Activated naive CD8-positive, alpha-beta T cell treated with anti-CD3 and anti-CD28 coated beads, Interleukin-2, amount 50 U/mL, for 24 hours (primary cell): ENCODE measurements at regions not wholly inside any gene's neighbourhood (a gene's known extent, or its start where the extent isn't known, plus 50 kb on each side); places are given as distances from the start of the nearest gene placed in this dataset.

ENCODE experiments used
- ATAC-seq: fragments of 150-1000 bp; cut with Tn5 transposase; one replicate; pipeline ENCODE4 v1.10.0; 2021
- DNase-seq: peaks from one replicate; pipeline ENCODE4 v3.0.0; 2021
- H3K27ac Mint-ChIP-seq: one replicate; pipeline ENCODE4 v1.8.0; 2021; ENCODE audit warnings: mild to moderate bottlenecking, mixed read lengths
- H3K27me3 Mint-ChIP-seq: one replicate; pipeline ENCODE4 v1.8.0; 2021; ENCODE audit warnings: mixed read lengths
- H3K36me3 Mint-ChIP-seq: one replicate; pipeline ENCODE4 v1.8.0; 2021; ENCODE audit warnings: low read depth, mixed read lengths
- H3K4me1 Mint-ChIP-seq: one replicate; pipeline ENCODE4 v1.8.0; 2021; ENCODE audit warnings: mixed read lengths
- H3K4me3 Mint-ChIP-seq: one replicate; pipeline ENCODE4 v1.8.0; 2021; ENCODE audit warnings: mild to moderate bottlenecking, moderate library complexity, mixed read lengths
- H3K9me3 Mint-ChIP-seq: one replicate; pipeline ENCODE4 v1.8.0; 2021; ENCODE audit warnings: mixed read lengths

DNA sequence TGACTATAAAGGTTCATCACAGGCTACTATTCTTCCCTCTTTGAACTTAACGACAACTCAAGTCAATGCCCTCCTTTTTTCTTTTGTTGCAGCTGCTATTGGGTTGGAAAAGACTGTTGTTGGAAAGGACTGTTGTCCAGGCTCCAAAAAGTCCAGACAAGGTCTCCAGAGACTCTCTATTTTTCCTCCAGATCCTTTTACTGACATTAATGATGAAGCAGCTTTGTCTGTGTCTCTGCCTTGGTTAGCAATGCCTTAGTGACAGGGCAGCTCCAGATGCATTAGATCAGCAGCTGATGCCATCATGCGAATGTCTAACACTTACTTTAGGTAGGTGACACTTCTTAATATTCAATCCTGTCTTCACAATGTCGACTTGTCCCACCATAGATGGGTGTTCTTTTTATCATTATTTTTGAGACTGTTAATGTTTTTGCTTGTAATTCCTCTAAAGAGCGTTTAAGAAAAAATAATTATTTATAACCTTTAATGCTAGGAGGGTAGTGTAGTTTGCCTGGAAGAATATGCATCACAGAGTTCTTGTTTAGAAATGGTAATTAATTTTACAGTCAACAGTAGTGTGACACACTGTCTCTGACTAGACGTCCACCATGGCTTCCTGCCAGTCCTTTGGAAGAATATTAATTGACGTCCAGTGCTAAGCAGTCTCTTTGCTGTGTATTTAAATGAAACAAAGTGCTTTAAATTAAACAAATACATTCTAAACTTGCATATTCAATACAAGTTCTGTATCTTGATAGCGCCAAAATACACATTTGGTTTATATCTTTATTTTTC is 492.2 kb downstream of the NR2F1-AS1 start:
- no peaks in the 10 kb centered on the region for H3K4me1 Mint-ChIP-seq
- no peak for ATAC-seq
- peaks cover 10% of the 10 kb centered on the region for H3K9me3 Mint-ChIP-seq
- no peak overlapping the region for H3K4me3 Mint-ChIP-seq
- H3K27ac Mint-ChIP-seq, result no peak overlapping the region
- H3K27me3 Mint-ChIP-seq, result peaks cover 4% of the 10 kb centered on the region
- no peaks in the 10 kb centered on the region for H3K36me3 Mint-ChIP-seq
- no peak for DNase-seq

DNA sequence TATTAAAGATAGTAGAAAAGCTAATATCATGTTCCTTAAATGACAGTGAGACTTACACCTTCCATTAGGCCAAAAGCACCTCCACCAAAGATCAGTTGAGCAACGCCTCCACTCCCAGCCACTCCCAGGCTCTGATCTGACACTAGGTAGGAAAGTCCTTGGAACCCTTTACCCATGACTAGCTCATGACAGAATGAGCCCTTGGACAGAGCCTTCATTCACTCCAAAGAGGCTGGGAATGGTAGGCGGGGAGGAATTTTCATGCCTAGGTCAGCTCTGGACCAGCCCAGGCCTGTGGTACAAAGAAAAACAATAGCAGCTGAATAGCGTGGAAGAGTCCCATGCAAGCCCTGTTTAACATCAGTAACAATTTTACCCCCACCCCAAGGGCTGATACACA is 493.7 kb downstream of the NR2F1-AS1 start:
- H3K36me3 Mint-ChIP-seq, result no peaks in the 10 kb centered on the region
- no peak overlapping the region for H3K27ac Mint-ChIP-seq
- ATAC-seq (no peak), DNase-seq (no peak)
- H3K27me3 Mint-ChIP-seq, result peaks cover 4% of the 10 kb centered on the region
- no peaks in the 10 kb centered on the region for H3K4me1 Mint-ChIP-seq
- peaks cover under 1% of the 10 kb centered on the region for H3K9me3 Mint-ChIP-seq
- no peak overlapping the region for H3K4me3 Mint-ChIP-seq

DNA sequence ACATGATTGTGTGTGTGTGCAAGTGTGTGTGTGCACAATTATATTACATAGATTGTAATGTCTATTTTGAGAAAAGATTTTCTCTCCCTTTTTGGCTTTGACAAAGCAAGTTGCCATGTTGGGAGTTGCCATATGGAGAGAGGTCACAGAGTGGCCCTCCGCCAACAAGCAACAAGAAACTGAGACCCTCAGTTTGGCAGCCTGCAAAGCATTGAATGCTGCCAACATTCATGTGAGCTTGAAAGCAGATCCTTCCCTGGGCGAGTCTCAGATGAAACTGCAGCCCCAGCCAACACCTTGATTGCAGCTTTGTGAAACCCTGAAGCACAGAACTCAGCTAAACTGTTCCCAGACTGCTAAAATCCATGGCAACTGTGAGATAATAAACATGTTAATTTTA is 498.0 kb downstream of the NR2F1-AS1 start:
- no peak overlapping the region for H3K27ac Mint-ChIP-seq
- ATAC-seq, result no peak
- H3K36me3 Mint-ChIP-seq, result no peaks in the 10 kb centered on the region
- no peak overlapping the region for H3K4me3 Mint-ChIP-seq
- no peak for DNase-seq
- H3K4me1 Mint-ChIP-seq, result no peaks in the 10 kb centered on the region
- H3K9me3 Mint-ChIP-seq, result no peaks in the 10 kb centered on the region
- no peaks in the 10 kb centered on the region for H3K27me3 Mint-ChIP-seq

DNA sequence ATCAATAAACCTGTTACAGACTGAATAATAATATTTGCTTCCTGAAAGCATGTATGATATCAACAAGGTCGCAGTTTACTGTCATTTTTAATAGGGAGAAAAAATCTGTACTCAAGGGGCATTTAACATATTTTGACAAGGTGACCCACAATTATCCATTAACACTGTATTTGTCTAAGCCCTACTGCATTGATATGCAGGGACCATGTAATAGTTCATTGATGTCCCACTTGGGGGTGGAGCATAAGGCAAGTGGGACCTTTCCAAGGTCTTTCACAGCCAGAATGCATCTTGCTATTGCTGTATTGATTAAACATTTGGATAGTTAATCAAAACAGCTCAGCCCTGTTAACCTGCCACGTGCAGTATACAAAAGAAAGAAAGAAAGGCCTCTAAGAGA is 502.0 kb downstream of the NR2F1-AS1 start:
- Mint-ChIP-seq H3K9me3 (no peaks in the 10 kb centered on the region), H3K36me3 (no peaks in the 10 kb centered on the region), H3K4me1 (no peaks in the 10 kb centered on the region), H3K27ac (no peak overlapping the region), H3K27me3 (no peaks in the 10 kb centered on the region), H3K4me3 (no peak overlapping the region)
- DNase-seq, result no peak
- no peak for ATAC-seq

DNA sequence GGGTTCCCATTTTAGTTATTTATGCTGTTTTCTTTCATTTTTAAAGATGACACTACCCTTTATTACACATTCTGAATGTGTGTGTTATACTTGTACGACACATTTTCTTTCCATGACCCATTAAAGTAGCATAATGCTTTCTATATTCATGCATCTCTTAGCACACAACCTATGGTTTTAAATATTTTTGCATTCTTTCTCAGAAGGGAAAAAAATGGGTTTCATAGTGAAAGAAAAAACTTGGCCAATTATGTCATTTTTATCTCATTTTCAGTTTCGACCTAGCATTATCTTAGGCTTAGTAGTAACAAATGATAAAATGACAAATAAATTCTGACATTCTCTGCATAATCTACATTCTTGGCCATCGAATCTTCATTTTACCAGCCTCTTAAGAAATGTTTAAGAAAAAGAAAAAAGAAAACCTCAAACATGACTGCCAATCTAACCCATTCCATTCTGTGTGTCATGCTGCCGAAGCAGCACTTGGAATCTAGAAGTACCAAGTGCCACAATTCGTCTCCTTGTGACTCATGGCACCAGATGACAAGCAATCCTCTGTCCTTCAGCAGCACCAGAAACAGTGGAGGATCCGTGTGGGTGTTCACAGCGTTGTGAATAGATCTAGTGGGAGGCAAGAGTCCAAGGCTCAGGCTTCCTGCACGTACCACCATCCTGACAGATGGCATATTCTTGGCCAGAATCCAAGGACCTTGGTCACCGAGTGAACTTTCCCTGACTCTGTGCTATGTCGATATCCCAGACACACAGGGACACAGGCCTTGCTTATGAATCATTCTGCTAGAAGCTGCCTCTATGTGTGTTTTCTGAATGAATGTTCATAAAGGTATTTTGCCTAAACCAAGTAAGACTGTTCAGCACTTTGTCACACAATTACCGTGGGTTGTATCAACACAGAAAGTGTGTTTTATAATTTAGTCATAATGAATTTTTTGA is 502.7 kb downstream of the NR2F1-AS1 start:
- no peak for ATAC-seq

DNA sequence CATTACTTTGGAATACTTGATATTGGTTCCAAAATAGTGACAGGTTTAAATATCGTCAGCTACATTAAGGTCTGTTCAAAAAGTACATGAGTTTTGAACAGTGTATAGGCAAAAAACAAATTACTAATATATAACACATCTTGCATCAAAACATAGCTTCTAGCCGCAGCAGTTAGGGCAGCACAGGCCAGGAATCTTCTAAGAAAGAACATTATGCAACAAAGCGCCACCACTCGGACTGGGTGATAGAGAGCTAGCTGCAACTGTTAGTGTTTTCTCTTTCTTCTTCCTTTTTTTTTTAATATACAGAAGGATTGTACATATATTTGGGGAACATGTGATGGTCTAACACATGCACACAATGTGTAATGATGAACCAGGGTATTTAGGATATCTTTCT is 504.5 kb downstream of the NR2F1-AS1 start:
- H3K4me3 Mint-ChIP-seq, result no peak overlapping the region
- no peaks in the 10 kb centered on the region for H3K4me1 Mint-ChIP-seq
- no peaks in the 10 kb centered on the region for H3K9me3 Mint-ChIP-seq
- no peak overlapping the region for H3K27ac Mint-ChIP-seq
- H3K27me3 Mint-ChIP-seq, result no peaks in the 10 kb centered on the region
- ATAC-seq (no peak), DNase-seq (no peak)
- no peaks in the 10 kb centered on the region for H3K36me3 Mint-ChIP-seq

More for the DNA sequence above, 502.7 kb downstream of the NR2F1-AS1 start:
- Mint-ChIP-seq H3K9me3 (no peaks in the 10 kb centered on the region), H3K4me3 (no peak overlapping the region), H3K27me3 (no peaks in the 10 kb centered on the region), H3K27ac (no peak overlapping the region), H3K36me3 (no peaks in the 10 kb centered on the region), H3K4me1 (no peaks in the 10 kb centered on the region)
- no peak for DNase-seq

DNA sequence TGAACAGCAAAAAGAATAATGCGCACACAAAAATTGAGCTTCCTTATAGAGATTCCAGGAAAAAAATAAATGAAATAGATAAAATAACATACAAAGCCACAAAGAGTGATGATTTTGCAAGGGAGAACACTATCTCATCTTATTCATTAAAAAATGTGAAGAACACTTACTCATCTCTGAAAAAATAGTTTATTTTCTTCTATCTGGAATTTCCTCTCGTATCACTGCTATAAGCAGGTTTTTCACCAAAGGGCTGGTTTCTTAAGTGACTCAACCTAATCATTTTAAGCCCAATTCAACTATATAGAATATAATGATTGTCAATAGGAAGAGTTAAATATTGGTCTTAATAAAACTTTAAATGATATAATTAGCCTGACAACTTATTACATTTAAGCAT is 504.9 kb downstream of the NR2F1-AS1 start:
- Mint-ChIP-seq H3K27me3 (no peaks in the 10 kb centered on the region), H3K4me1 (no peaks in the 10 kb centered on the region), H3K27ac (no peak overlapping the region), H3K36me3 (no peaks in the 10 kb centered on the region), H3K9me3 (no peaks in the 10 kb centered on the region), H3K4me3 (no peak overlapping the region)
- no peak for DNase-seq
- no peak for ATAC-seq

DNA sequence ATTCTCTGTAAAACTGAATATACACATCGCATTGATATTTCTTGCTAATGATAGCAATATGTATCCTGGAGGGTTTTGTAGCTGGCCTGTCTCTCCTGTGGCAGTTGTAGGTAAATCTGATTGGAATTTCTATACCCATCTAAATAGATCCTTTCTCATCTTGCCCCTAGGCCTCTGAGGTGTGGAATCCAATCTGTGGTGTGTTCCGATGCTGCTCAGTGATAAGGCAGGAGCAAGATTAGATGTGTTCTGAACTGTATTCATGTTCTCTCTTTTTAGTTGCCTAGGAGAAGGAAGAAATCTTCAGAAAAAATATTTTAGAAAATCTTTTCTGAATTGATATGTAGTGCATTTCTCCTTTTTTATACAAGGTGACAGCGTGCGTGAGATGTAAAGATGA is 507.5 kb downstream of the NR2F1-AS1 start:
- Mint-ChIP-seq H3K27me3 (no peaks in the 10 kb centered on the region), H3K4me3 (no peak overlapping the region), H3K27ac (no peak overlapping the region), H3K4me1 (no peaks in the 10 kb centered on the region), H3K9me3 (no peaks in the 10 kb centered on the region), H3K36me3 (no peaks in the 10 kb centered on the region)
- no peak for ATAC-seq
- no peak for DNase-seq

DNA sequence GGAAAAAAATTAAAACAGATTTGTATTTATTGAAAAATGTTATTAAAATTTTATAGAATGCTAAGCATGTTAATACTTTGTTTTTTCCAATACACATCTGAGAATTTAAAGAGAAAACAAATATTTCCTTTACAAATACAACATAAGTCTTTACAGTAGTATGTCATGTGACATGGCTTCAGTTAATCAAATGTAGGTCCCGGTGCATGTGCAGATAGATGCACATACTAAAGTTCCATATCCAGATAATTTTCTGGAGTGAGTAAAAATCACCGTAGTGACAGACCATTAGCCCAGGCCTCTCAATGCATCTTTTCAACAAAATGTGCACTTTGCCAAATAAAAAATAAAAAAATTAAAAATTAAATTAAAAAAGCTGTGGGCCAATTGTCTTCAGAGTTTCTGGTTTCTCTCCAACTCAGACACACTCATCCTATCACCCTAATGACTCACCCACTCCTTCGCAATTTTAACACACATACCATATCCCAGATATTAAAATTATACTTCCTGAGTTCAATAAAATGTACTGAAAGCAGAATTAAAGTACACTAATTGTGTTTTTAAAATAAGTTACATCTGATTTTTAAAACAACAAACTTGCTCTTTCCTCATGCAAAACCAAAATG is 508.1 kb downstream of the NR2F1-AS1 start:
- Mint-ChIP-seq H3K9me3 (no peaks in the 10 kb centered on the region), H3K27me3 (no peaks in the 10 kb centered on the region), H3K4me1 (no peaks in the 10 kb centered on the region), H3K36me3 (no peaks in the 10 kb centered on the region), H3K4me3 (no peak overlapping the region), H3K27ac (no peak overlapping the region)
- no peak for ATAC-seq
- no peak for DNase-seq

DNA sequence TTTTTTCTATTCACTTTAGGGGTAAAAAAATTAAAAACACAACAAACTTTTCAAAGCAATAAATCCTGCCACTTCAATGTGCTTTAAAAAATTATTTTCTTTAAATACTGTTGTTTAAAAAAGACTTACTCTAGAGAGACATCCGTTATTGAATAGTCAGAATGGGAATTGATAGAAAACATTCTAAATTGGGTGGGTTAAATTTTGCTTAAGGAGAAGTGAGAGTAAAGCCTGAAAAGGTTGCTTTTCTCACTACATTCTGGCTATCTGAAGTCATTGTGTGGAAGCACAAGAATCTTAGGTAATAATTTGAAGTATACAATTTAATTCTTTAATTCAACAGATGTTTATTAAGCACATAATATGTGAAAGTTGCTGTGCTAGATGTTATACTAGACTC is 509.3 kb downstream of the NR2F1-AS1 start:
- Mint-ChIP-seq H3K27me3 (no peaks in the 10 kb centered on the region), H3K36me3 (no peaks in the 10 kb centered on the region), H3K4me3 (no peak overlapping the region), H3K27ac (no peak overlapping the region), H3K4me1 (no peaks in the 10 kb centered on the region), H3K9me3 (no peaks in the 10 kb centered on the region)
- no peak for DNase-seq
- ATAC-seq, result no peak

DNA sequence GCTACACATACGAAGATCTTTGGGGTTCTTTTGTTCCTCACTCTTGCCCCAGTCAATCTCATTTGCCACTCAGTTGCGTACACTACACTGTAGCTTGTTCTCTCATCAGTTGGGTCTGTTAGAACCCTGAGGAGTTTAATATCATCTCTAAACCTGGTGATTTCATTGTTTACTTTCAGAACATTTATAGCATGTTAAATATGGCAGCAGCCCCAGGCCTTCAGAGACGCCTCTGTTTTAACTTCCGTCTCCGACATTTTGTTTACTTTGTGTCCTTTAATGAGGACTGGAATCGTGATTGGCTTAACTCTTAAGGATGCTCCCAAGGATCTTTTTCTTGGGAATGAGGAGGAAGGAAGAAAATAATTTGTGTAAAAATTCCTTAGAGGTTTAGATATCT is 510.1 kb downstream of the NR2F1-AS1 start:
- Mint-ChIP-seq H3K4me1 (no peaks in the 10 kb centered on the region), H3K4me3 (no peak overlapping the region), H3K36me3 (no peaks in the 10 kb centered on the region), H3K27me3 (no peaks in the 10 kb centered on the region), H3K27ac (no peak overlapping the region), H3K9me3 (no peaks in the 10 kb centered on the region)
- ATAC-seq, result no peak
- DNase-seq, result no peak

DNA sequence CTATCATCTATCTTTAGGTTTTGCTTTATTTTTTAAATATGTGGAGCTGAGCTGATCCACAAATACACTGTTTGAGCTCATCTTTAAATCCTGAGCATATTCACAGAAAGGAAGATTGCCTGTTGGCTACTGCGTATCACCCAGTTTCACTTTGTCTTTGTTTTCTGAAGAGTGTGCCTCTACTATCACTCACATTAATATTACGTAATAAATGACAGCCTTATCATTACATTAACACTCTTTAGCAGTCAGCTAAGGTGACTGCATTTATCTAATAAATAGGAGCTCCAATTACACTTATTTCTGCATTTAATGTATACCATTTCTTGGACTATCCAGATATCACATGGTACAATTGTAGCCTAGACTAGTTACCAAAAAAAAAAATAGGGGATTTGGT is 511.7 kb downstream of the NR2F1-AS1 start:
- H3K4me1 Mint-ChIP-seq, result no peaks in the 10 kb centered on the region
- no peak for DNase-seq
- ATAC-seq, result no peak
- H3K9me3 Mint-ChIP-seq, result peaks cover 4% of the 10 kb centered on the region
- H3K4me3 Mint-ChIP-seq, result no peak overlapping the region
- no peak overlapping the region for H3K27ac Mint-ChIP-seq
- H3K36me3 Mint-ChIP-seq, result no peaks in the 10 kb centered on the region
- no peaks in the 10 kb centered on the region for H3K27me3 Mint-ChIP-seq

DNA sequence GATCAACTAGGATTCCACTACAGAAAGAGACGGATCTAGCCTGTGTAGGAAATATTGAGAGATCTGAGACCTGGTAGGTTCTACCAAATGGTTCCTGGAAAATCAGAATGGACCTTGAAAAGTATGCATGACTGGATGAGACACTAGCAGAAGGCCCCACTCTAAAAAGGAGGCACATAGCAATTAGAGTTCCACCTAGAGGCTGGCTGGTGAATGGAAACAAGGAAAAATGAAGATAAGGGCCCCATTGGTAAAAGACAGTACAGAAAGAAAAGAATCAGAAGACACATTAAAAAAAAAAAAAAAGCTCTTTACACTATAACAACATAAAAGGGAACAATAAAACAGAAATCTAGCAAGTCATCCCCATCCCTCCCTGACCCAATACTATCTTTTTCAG is 518.5 kb downstream of the NR2F1-AS1 start:
- Mint-ChIP-seq H3K27ac (no peak overlapping the region), H3K27me3 (no peaks in the 10 kb centered on the region), H3K36me3 (no peaks in the 10 kb centered on the region), H3K4me1 (no peaks in the 10 kb centered on the region), H3K4me3 (no peak overlapping the region), H3K9me3 (peaks cover 4% of the 10 kb centered on the region)
- no peak for ATAC-seq
- no peak for DNase-seq

DNA sequence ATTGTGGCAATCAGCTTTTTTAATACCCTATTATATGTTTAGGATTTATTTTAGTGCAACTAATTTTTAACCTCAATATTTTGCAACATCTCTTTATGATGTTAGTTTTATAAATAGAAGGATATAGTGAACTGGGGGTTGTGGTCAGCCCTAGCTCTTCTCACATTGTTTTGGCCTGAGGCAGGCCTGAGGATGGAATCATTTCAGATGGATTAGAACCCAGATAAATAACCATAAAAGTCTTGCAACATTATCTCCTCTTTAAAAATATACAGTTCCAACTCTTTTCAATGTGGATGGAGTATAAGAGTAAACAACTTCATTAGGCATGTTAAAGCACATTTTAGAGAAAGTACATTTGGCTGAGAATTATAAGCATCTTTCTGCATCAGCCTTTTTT is 522.7 kb downstream of the NR2F1-AS1 start:
- no peaks in the 10 kb centered on the region for H3K4me1 Mint-ChIP-seq
- H3K27me3 Mint-ChIP-seq, result no peaks in the 10 kb centered on the region
- no peaks in the 10 kb centered on the region for H3K36me3 Mint-ChIP-seq
- DNase-seq (no peak), ATAC-seq (no peak)
- H3K27ac Mint-ChIP-seq, result no peak overlapping the region
- H3K4me3 Mint-ChIP-seq, result no peak overlapping the region
- H3K9me3 Mint-ChIP-seq, result no peaks in the 10 kb centered on the region

DNA sequence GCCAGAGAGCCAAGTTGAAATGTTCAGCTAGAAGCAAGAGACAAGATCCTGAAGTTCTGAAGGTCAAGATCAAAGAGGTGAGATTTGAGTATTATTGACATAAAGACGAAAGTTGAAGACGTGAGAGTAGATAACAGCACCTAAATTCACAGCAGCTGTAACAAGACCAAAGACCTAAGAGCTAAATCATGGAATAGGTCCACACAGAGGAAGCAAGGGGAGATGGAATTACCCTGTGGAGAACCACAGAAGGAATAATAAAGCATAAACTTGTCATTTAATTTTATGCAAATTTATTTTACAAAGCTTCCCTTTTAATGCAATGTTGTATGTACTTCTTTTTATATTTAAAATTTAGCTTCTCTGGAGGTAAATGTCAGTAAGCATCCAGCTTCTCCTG is 523.7 kb downstream of the NR2F1-AS1 start:
- Mint-ChIP-seq H3K36me3 (no peaks in the 10 kb centered on the region), H3K9me3 (no peaks in the 10 kb centered on the region), H3K4me1 (no peaks in the 10 kb centered on the region), H3K27me3 (no peaks in the 10 kb centered on the region), H3K27ac (no peak overlapping the region), H3K4me3 (no peak overlapping the region)
- DNase-seq (no peak), ATAC-seq (no peak)
